ENCODE measurements at regions not wholly inside any gene's neighbourhood (a gene's known extent, or its start where the extent isn't known, plus 50 kb on each side); places are given as distances from the start of the nearest gene placed in this dataset.

- 89 to 91% methylated on average over 9 of the region's 9 CpGs for WGBS, 2 donors
- Histone ChIP-seq H3K27ac (peak overlapping the region; percentile 95 to 98 (median 97)), H3K4me3 (replicated peaks in 1 of 3) (no peak overlapping the region), H3K9me3 (no peaks in the 10 kb centered on the region), H3K4me1 (peaks cover 65 to 74% of the 10 kb centered on the region in 2 donors), H3K36me3 (no peaks in the 10 kb centered on the region), H3K27me3 (no peaks in the 10 kb centered on the region)
- no peak for DNase-seq
- intact Hi-C loops (cut with DNase I): loop anchor here (5.0 kb wide), 1 partner anchor 67 kb away; no protein-coding TSS in a partner anchor
- no peak for TF ChIP-seq CTCF (IDR thresholded peaks at IDR 0.05)
- no peak for TF ChIP-seq POLR2A (IDR thresholded peaks at IDR 0.05)
Measured at GRCh38 chr1:234539666-234540403, 60.9 kb upstream of the TARBP1 start.

- intact Hi-C loops (cut with DNase I): loop anchor here (5.0 kb wide), 1 partner anchor 68 kb away; no protein-coding TSS in a partner anchor
- peak overlapping the region; percentile 95 to 98 (median 97) for H3K27ac ChIP-seq
- H3K4me3 ChIP-seq (replicated peaks in 1 of 3): no peak overlapping the region
- WGBS, 2 donors: 22 to 25% methylated on average over 14 of the region's 14 CpGs
- no peaks in the 10 kb centered on the region for H3K27me3 ChIP-seq
- H3K4me1 ChIP-seq: peaks cover 63 to 74% of the 10 kb centered on the region in 2 donors
- no peaks in the 10 kb centered on the region for H3K36me3 ChIP-seq
- no peaks in the 10 kb centered on the region for H3K9me3 ChIP-seq
- TF ChIP-seq POLR2A (IDR thresholded peaks at IDR 0.05) (peak in 1 of 2 donors; percentile 53), CTCF (IDR thresholded peaks at IDR 0.05) (peak in 1 of 6 experiments; percentile 10)
- peak; percentile 87 to 91 for DNase-seq
Measured at GRCh38 chr1:234538930-234539649, 60.1 kb upstream of the TARBP1 start.

GRCh38 chr1:234538062-234538731 is 59.2 kb upstream of the TARBP1 start:
- H3K27ac ChIP-seq: peak overlapping the region; percentile 95 to 98 (median 97)
- H3K27me3 ChIP-seq: no peaks in the 10 kb centered on the region
- 81% methylated on average over 19 of the region's 19 CpGs for WGBS, 2 donors
- peaks cover 66 to 74% of the 10 kb centered on the region in 2 donors for H3K4me1 ChIP-seq
- H3K9me3 ChIP-seq: no peaks in the 10 kb centered on the region
- intact Hi-C loops (cut with DNase I): loop anchor here (5.0 kb wide), 1 partner anchor 69 kb away; no protein-coding TSS in a partner anchor
- no peak overlapping the region for H3K4me3 ChIP-seq (replicated peaks in 1 of 3)
- H3K36me3 ChIP-seq: no peaks in the 10 kb centered on the region
- no peak for TF ChIP-seq POLR2A (IDR thresholded peaks at IDR 0.05)
- no peak for TF ChIP-seq CTCF (IDR thresholded peaks at IDR 0.05)
- DNase-seq: no peak

GRCh38 chr1:234537236-234537635 is 58.3 kb upstream of the TARBP1 start:
- Histone ChIP-seq H3K4me3 (replicated peaks in 1 of 3) (no peak overlapping the region), H3K9me3 (no peaks in the 10 kb centered on the region), H3K4me1 (peaks cover 76 to 83% of the 10 kb centered on the region in 2 donors), H3K27me3 (no peaks in the 10 kb centered on the region), H3K36me3 (no peaks in the 10 kb centered on the region), H3K27ac (peak overlapping the region; percentile 98 to 99 (median 99))
- no peak for DNase-seq
- 69 to 77% methylated on average over 5 of the region's 5 CpGs for WGBS, 2 donors
- intact Hi-C loops (cut with DNase I): loop anchor here (5.0 kb wide), 1 partner anchor 70 kb away; no protein-coding TSS in a partner anchor
- TF ChIP-seq POLR2A (IDR thresholded peaks at IDR 0.05) (no peak), CTCF (IDR thresholded peaks at IDR 0.05) (no peak)

Data from thyroid gland (tissue), 4 donors.